ENCODE measurements at regions not wholly inside any gene's neighbourhood (a gene's known extent, or its start where the extent isn't known, plus 50 kb on each side); places are given as distances from the start of the nearest gene placed in this dataset.

DNA sequence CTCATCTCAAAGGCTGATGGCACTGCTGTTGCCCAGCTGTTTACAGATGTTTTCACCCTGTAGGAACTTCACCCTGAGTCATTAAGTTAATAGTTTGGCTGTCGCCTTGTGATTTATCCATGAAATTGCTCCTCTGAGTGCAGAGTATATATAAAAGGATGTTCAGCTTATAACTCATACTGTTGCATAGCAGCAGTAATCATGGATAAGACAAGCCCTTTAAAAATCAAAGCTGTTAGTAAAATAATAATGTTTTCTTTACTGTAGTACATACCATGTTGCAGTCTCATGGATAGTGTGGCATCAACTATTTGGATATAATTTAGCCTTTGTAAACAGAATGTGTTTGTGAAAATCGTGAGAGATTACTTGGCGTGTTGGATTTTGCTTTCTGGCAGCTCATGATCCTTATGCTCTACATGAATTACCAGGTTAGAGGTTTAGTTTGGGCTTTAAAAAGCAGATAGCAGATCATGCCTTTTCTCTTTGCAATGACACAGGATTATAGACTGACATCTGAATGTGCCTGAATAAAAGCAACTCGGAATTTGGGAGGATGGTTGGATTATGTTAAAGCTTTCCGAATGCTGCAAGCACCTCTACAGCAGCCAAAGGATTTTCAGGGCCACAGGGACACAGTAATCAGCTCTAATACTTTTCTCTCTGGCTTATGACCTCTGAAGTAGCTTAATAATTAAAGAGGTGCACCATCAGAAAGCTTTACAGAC is 279.7 kb upstream of the ATP2B1 start:
- Histone ChIP-seq H3K79me2 (ENCODE audit: control insufficient read depth, insufficient read depth, low read length) (no peaks in the 10 kb centered on the region), H2AFZ (ENCODE audit: control insufficient read depth, low read depth, low read length) (no peak overlapping the region), H3K4me3 (no peak overlapping the region), H3K27ac (ENCODE audit: control insufficient read depth, insufficient read depth) (no peak overlapping the region), H3K36me3 (ENCODE audit: control insufficient read depth in 2 of 2, insufficient read depth in 2 of 2, low read length in 1 of 2) (no peaks in the 10 kb centered on the region), H4K20me1 (ENCODE audit: control insufficient read depth, insufficient read depth) (no peaks in the 10 kb centered on the region), H3K4me2 (ENCODE audit: control insufficient read depth, insufficient read depth) (no peak overlapping the region), H3K9me3 (replicated peaks; ENCODE audit: control insufficient read depth, insufficient read depth, low read length) (no peaks in the 10 kb centered on the region), H3K9ac (ENCODE audit: control insufficient read depth, insufficient read depth, low read length) (no peak overlapping the region), H3K27me3 (replicated peaks in 1 of 2; ENCODE audit: control insufficient read depth in 2 of 2, insufficient read depth in 2 of 2, low read length in 1 of 2) (no peaks in the 10 kb centered on the region), H3K4me1 (ENCODE audit: control insufficient read depth, insufficient read depth, low read length) (no peaks in the 10 kb centered on the region)
- intact Hi-C loops (cut with micrococcal nuclease; ENCODE audit: unreplicated experiment) (no loop called here), in situ Hi-C loops (cut with MboI) (no loop called here)
- 83% methylated on average over 5 of the region's 5 CpGs for WGBS (ENCODE audit: insufficient coverage, insufficient replicate concordance, low lambda C conversion rate, missing lambda C conversion rate)
- ChIA-PET SMC1A (ENCODE audit: uncharacterized antibody, unreplicated experiment) (interaction anchor here (1.0 to 4.0 kb wide), 5 partner anchors 9 to 32 kb away, joined by 3 to 22 read pairs (median 3); no protein-coding TSS in a partner anchor), CTCF (interaction anchor here (1.0 to 1.4 kb wide), 3 partner anchors 22 to 362 kb away, joined by 3 to 4 read pairs (median 4); no protein-coding TSS in a partner anchor), RAD21 (ENCODE audit: unreplicated experiment) (no interaction called here), POLR2A (interaction anchor here (0.6 kb wide), 1 partner anchor 233 kb away, joined by 4 read pairs; no protein-coding TSS in a partner anchor)
- BruUV-seq (replicated peaks) = no TSS peak
- no peak for ATAC-seq
- no peak for DNase-seq (ENCODE audit: low read depth, low spot score)
- TF ChIP-seq BHLHE40 (IDR thresholded peaks at IDR 0.05; ENCODE audit: borderline replicate concordance in 1 of 2, low read depth in 2 of 2, low read length in 1 of 2) (no peak), E4F1 (IDR thresholded peaks at IDR 0.05; ENCODE audit: borderline replicate concordance, partially characterized antibody) (no peak), TCF12 (IDR thresholded peaks at IDR 0.05; ENCODE audit: low read depth, low read length) (no peak), ZNF687 (IDR thresholded peaks at IDR 0.05) (no peak), CEBPZ (IDR thresholded peaks at IDR 0.05; ENCODE audit: low read depth, low read length) (no peak)
- TF ChIP-seq, protein P1, sequence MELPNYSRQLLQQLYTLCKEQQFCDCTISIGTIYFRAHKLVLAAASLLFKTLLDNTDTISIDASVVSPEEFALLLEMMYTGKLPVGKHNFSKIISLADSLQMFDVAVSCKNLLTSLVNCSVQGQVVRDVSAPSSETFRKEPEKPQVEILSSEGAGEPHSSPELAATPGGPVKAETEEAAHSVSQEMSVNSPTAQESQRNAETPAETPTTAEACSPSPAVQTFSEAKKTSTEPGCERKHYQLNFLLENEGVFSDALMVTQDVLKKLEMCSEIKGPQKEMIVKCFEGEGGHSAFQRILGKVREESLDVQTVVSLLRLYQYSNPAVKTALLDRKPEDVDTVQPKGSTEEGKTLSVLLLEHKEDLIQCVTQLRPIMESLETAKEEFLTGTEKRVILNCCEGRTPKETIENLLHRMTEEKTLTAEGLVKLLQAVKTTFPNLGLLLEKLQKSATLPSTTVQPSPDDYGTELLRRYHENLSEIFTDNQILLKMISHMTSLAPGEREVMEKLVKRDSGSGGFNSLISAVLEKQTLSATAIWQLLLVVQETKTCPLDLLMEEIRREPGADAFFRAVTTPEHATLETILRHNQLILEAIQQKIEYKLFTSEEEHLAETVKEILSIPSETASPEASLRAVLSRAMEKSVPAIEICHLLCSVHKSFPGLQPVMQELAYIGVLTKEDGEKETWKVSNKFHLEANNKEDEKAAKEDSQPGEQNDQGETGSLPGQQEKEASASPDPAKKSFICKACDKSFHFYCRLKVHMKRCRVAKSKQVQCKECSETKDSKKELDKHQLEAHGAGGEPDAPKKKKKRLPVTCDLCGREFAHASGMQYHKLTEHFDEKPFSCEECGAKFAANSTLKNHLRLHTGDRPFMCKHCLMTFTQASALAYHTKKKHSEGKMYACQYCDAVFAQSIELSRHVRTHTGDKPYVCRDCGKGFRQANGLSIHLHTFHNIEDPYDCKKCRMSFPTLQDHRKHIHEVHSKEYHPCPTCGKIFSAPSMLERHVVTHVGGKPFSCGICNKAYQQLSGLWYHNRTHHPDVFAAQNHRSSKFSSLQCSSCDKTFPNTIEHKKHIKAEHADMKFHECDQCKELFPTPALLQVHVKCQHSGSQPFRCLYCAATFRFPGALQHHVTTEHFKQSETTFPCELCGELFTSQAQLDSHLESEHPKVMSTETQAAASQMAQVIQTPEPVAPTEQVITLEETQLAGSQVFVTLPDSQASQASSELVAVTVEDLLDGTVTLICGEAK (IDR thresholded peaks at IDR 0.05; ENCODE audit: borderline replicate concordance) = no peak
- FAIRE-seq = no peak

Data from GM12878 (cell line).